Chondrocyte (in vitro differentiated cells): ENCODE measurements at regions not wholly inside any gene's neighbourhood (a gene's known extent, or its start where the extent isn't known, plus 50 kb on each side); places are given as distances from the start of the nearest gene placed in this dataset.

Experiments
- DNase-seq: peaks from one replicate; pipeline ENCODE4 v3.0.0; 2021; ENCODE audit warnings: mixed read lengths, low spot score
- H3K27ac Mint-ChIP-seq: one replicate; pipeline ENCODE4 v1.8.0; 2021; ENCODE audit warnings: mild to moderate bottlenecking, moderate library complexity, mixed read lengths; ENCODE audit not compliant: unreplicated experiment
- H3K27me3 Mint-ChIP-seq: 2 replicates; pipeline ENCODE4 v1.8.0; 2021; ENCODE audit warnings: low read depth, mixed read lengths
- H3K36me3 Mint-ChIP-seq: 2 replicates; pipeline ENCODE4 v1.8.0; 2021; ENCODE audit warnings: low read depth, mixed read lengths
- H3K4me1 Mint-ChIP-seq: 2 replicates; pipeline ENCODE4 v1.8.0; 2021; ENCODE audit warnings: low read depth, mild to moderate bottlenecking, mixed read lengths
- H3K4me3 Mint-ChIP-seq: one replicate; pipeline ENCODE4 v1.8.0; 2021; ENCODE audit warnings: mild to moderate bottlenecking, moderate library complexity, mixed read lengths; ENCODE audit not compliant: unreplicated experiment
- H3K9me3 Mint-ChIP-seq: 2 replicates; pipeline ENCODE4 v1.8.0; 2021; ENCODE audit warnings: low read depth, mixed read lengths
- TF ChIP-seq, protein P1 (sequence below): fragments of 200-600 bp; sonication (generic); IDR thresholded peaks from 2 replicates; pipeline ENCODE4 v1.5.0; 2021; ENCODE audit warnings: antibody characterized with exemption, mild to moderate bottlenecking, moderate library complexity

DNA sequence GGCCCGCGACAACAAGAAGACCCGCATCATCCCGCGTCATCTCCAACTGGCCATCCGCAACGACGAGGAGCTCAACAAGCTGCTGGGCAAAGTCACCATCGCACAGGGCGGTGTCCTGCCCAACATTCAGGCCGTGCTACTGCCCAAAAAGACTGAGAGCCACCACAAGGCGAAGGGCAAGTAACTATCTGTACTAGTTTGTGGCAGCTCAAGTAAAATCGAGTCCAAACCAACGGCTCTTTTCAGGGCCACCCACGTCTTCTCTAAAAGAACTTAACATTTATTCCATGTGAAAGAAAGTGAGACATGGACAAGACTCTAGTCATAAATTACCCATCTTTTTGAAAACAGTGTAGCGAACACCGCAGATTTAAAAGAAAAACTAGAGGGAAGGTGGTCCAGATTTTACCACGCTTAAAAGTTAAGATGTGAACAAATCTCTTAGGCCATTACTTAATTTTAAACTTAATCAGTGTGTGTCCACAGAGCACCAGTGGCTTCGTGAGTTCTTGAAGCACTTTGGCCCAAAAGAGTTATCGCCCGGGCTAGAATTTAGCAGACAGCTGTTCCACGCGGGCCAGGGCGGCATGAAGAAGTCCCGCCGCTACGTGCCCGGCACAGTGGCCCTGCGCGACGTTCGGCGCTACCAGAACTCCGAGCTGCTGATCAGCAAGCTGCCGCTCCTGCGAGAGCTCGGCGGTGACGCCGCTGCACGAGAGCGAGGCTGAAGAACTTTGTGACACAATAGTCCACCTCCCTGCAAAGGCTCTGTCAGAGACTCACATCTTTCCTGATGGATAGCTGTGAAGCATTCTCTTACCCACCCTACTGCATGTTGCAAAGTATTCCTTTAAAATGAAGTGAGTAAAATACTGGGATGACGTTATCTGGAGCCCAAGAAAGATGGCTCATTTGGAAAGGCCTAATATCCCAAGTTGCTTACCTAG is 113.9 kb upstream of the PRSS16 start:
- TF ChIP-seq, protein P1, sequence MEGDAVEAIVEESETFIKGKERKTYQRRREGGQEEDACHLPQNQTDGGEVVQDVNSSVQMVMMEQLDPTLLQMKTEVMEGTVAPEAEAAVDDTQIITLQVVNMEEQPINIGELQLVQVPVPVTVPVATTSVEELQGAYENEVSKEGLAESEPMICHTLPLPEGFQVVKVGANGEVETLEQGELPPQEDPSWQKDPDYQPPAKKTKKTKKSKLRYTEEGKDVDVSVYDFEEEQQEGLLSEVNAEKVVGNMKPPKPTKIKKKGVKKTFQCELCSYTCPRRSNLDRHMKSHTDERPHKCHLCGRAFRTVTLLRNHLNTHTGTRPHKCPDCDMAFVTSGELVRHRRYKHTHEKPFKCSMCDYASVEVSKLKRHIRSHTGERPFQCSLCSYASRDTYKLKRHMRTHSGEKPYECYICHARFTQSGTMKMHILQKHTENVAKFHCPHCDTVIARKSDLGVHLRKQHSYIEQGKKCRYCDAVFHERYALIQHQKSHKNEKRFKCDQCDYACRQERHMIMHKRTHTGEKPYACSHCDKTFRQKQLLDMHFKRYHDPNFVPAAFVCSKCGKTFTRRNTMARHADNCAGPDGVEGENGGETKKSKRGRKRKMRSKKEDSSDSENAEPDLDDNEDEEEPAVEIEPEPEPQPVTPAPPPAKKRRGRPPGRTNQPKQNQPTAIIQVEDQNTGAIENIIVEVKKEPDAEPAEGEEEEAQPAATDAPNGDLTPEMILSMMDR: no peak
- no peak overlapping the region for H3K27ac Mint-ChIP-seq
- H3K9me3 Mint-ChIP-seq: no peaks in the 10 kb centered on the region
- peaks cover 11% of the 10 kb centered on the region for H3K4me1 Mint-ChIP-seq
- peak; percentile 96 for DNase-seq
- no peaks in the 10 kb centered on the region for H3K36me3 Mint-ChIP-seq
- H3K4me3 Mint-ChIP-seq: no peak overlapping the region
- H3K27me3 Mint-ChIP-seq: no peaks in the 10 kb centered on the region

DNA sequence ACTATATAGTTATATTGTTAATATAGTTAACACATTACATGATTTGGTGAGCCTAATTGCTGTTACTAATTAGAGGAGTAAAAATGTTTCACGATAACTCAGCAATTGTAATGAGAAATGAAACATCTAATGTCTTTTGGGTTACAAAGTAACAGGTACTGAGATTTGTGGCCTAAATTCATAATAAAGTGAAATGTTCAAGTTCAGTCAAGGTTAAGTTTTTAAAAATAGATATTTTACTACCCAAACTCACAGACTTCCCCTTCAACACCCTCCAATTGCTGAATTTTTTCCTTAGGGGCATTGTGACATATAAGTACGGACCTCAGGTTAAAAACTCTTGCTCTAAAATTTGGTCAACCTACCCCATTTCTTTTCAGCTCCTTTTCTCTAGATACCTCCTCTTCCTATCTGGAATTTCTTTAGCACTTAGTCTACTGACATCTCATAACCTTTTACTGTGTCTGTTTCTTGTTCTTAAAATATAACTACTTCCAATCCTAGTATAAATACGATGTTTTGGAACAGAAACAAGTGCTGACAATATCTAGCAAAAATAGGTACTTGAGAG is 112.3 kb upstream of the PRSS16 start:
- H3K27me3 Mint-ChIP-seq: no peaks in the 10 kb centered on the region

DNA sequence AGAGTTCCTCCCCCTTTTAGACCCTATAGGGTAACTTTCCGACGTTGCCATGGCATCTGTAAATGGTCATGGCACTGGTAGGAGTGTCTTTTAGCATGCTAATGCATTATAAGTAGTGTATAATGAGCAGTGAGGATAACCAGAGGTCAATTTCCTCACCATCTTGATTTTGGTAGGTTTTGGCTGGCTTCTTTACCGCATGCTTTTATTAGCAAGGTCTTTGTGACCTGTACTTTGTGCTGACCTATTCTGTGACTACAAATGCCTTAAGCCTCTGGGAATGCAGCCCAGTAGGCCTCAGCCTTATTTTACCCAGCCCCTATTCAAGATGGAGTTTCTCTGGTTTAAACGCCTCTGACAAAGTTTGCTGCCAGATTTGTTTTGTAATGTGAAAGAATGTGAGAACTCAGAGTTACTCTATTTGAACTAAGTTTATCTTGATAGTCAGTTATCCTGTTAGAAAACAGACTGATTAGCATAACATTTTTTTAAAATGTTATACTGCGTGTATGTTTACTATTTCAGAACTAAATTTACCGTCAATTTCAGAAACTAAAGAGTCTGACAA is 111.3 kb upstream of the PRSS16 start:
- no peak for DNase-seq
- no peak overlapping the region for H3K4me3 Mint-ChIP-seq
- H3K27ac Mint-ChIP-seq: no peak overlapping the region
- H3K9me3 Mint-ChIP-seq: no peaks in the 10 kb centered on the region
- TF ChIP-seq, protein P1: no peak
- H3K36me3 Mint-ChIP-seq: no peaks in the 10 kb centered on the region
- peaks cover 31% of the 10 kb centered on the region for H3K4me1 Mint-ChIP-seq
- H3K27me3 Mint-ChIP-seq: no peaks in the 10 kb centered on the region

More for the DNA sequence above, 112.3 kb upstream of the PRSS16 start:
- H3K9me3 Mint-ChIP-seq: no peaks in the 10 kb centered on the region
- no peak overlapping the region for H3K4me3 Mint-ChIP-seq
- H3K36me3 Mint-ChIP-seq: no peaks in the 10 kb centered on the region
- TF ChIP-seq, protein P1: no peak
- H3K4me1 Mint-ChIP-seq: peaks cover 25% of the 10 kb centered on the region
- no peak overlapping the region for H3K27ac Mint-ChIP-seq
- no peak for DNase-seq

- no peak for DNase-seq
- Mint-ChIP-seq H3K9me3 (no peaks in the 10 kb centered on the region), H3K27me3 (no peaks in the 10 kb centered on the region), H3K4me3 (no peak overlapping the region), H3K27ac (no peak overlapping the region), H3K36me3 (no peaks in the 10 kb centered on the region), H3K4me1 (peaks cover 34% of the 10 kb centered on the region)
- TF ChIP-seq, protein P1: no peak
Measured at GRCh38 chr6:27136978-27137814, 110.3 kb upstream of the PRSS16 start.

GRCh38 chr6:27138406-27138805 is 109.1 kb upstream of the PRSS16 start:
- H3K4me3 Mint-ChIP-seq: no peak overlapping the region

More at GRCh38 chr6:27138406-27138805, 109.1 kb upstream of the PRSS16 start:
- H3K9me3 Mint-ChIP-seq: no peaks in the 10 kb centered on the region
- TF ChIP-seq, protein P1: no peak
- no peak for DNase-seq
- H3K4me1 Mint-ChIP-seq: peaks cover 36% of the 10 kb centered on the region
- peak overlapping the region; percentile 36 for H3K27ac Mint-ChIP-seq
- H3K27me3 Mint-ChIP-seq: no peaks in the 10 kb centered on the region
- H3K36me3 Mint-ChIP-seq: no peaks in the 10 kb centered on the region
